KMS-11 (cell line): ENCODE measurements at regions not wholly inside any gene's neighbourhood (a gene's known extent, or its start where the extent isn't known, plus 50 kb on each side); places are given as distances from the start of the nearest gene placed in this dataset.

Source experiments
- H2AFZ ChIP-seq: fragments of 200-600 bp; sonication (generic); 2 replicates; pipeline ENCODE4 v1.6.1; 2016; ENCODE audit warnings: antibody characterized with exemption, mixed run types, low read depth
- H3K27ac ChIP-seq: fragments of 200-600 bp; sonication (generic); 2 replicates; pipeline ENCODE4 v1.6.1; 2016; ENCODE audit warnings: mild to moderate bottlenecking, mixed run types
- H3K27me3 ChIP-seq: fragments of 200-600 bp; sonication (generic); 2 replicates; pipeline ENCODE4 v1.6.1; 2017; ENCODE audit warnings: mild to moderate bottlenecking, low read depth, mixed run types, moderate library complexity; ENCODE audit not compliant: insufficient read depth
- H3K36me3 ChIP-seq: fragments of 200-600 bp; sonication (generic); 2 replicates; pipeline ENCODE4 v1.6.1; 2017; ENCODE audit warnings: mild to moderate bottlenecking, mixed run types; ENCODE audit not compliant: insufficient read depth
- H3K4me1 ChIP-seq: fragments of 200-600 bp; sonication (generic); 2 replicates; pipeline ENCODE4 v1.6.1; 2016; ENCODE audit warnings: mild to moderate bottlenecking, low read depth, mixed run types; ENCODE audit not compliant: poor library complexity, severe bottlenecking
- H3K4me2 ChIP-seq: fragments of 200-600 bp; sonication (generic); 2 replicates; pipeline ENCODE4 v1.7.0; 2016; ENCODE audit warnings: mild to moderate bottlenecking, mixed run types
- H3K4me3 ChIP-seq: fragments of 200-600 bp; sonication (generic); IDR thresholded peaks from 2 replicates; pipeline ENCODE4 v1.6.1; 2017; ENCODE audit warnings: low read depth, low read length, mixed read lengths; ENCODE audit not compliant: insufficient read depth
- H3K79me2 ChIP-seq: fragments of 200-600 bp; sonication (generic); 2 replicates; pipeline ENCODE4 v1.6.1; 2016; ENCODE audit warnings: low read depth, mixed run types; ENCODE audit not compliant: insufficient read depth
- H3K9ac ChIP-seq: fragments of 200-600 bp; sonication (generic); 2 replicates; pipeline ENCODE4 v1.6.1; 2016; ENCODE audit warnings: mild to moderate bottlenecking, mixed run types
- H4K20me1 ChIP-seq: fragments of 200-600 bp; sonication (generic); 2 replicates; pipeline ENCODE4 v1.6.1; 2016; ENCODE audit warnings: mild to moderate bottlenecking, mixed run types; ENCODE audit not compliant: insufficient read depth
- TF ChIP-seq, protein P1 (sequence below): fragments of 200-600 bp; sonication (generic); conservative IDR thresholded peaks from 2 replicates; pipeline ENCODE4 v1.6.1; 2017; ENCODE audit warnings: low read depth, mild to moderate bottlenecking, antibody characterized with exemption, low read length, moderate library complexity, mixed read lengths

GRCh38 chr2:224248944-224249371, 152.9 kb downstream of the FAM124B start:
- Histone ChIP-seq H3K27ac (no peak overlapping the region), H3K4me2 (no peak overlapping the region), H3K36me3 (no peaks in the 10 kb centered on the region), H3K79me2 (no peaks in the 10 kb centered on the region), H3K9ac (no peak overlapping the region), H3K27me3 (no peaks in the 10 kb centered on the region), H3K4me3 (no peak overlapping the region), H3K4me1 (no peaks in the 10 kb centered on the region), H2AFZ (no peak overlapping the region), H4K20me1 (no peaks in the 10 kb centered on the region)
- TF ChIP-seq, protein P1, sequence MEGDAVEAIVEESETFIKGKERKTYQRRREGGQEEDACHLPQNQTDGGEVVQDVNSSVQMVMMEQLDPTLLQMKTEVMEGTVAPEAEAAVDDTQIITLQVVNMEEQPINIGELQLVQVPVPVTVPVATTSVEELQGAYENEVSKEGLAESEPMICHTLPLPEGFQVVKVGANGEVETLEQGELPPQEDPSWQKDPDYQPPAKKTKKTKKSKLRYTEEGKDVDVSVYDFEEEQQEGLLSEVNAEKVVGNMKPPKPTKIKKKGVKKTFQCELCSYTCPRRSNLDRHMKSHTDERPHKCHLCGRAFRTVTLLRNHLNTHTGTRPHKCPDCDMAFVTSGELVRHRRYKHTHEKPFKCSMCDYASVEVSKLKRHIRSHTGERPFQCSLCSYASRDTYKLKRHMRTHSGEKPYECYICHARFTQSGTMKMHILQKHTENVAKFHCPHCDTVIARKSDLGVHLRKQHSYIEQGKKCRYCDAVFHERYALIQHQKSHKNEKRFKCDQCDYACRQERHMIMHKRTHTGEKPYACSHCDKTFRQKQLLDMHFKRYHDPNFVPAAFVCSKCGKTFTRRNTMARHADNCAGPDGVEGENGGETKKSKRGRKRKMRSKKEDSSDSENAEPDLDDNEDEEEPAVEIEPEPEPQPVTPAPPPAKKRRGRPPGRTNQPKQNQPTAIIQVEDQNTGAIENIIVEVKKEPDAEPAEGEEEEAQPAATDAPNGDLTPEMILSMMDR, result no peak

DNA sequence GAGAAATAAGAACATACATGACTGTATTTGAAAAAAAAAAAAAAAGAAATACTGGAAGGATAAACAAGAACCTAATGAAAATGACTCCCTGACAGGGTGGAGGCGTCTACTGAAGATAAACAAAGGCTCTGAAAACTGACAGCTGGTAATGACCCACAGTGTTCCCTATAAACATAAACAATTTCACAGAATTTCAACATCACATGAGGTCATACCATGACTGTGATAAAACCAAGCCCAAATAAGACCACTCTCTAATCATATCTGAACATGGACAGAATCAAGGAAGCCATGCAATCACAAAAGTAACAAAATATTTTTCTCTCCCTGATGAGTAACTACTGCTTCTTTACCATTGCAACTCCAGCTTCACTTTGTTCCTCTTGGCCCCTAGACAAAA, 159.3 kb downstream of the FAM124B start:
- Histone ChIP-seq H2AFZ (no peak overlapping the region), H3K4me3 (no peak overlapping the region), H3K9ac (no peak overlapping the region), H3K36me3 (no peaks in the 10 kb centered on the region), H3K4me1 (no peaks in the 10 kb centered on the region), H3K27me3 (no peaks in the 10 kb centered on the region), H3K4me2 (no peak overlapping the region), H3K79me2 (no peaks in the 10 kb centered on the region), H4K20me1 (no peaks in the 10 kb centered on the region), H3K27ac (no peak overlapping the region)
- TF ChIP-seq, protein P1, result no peak

DNA sequence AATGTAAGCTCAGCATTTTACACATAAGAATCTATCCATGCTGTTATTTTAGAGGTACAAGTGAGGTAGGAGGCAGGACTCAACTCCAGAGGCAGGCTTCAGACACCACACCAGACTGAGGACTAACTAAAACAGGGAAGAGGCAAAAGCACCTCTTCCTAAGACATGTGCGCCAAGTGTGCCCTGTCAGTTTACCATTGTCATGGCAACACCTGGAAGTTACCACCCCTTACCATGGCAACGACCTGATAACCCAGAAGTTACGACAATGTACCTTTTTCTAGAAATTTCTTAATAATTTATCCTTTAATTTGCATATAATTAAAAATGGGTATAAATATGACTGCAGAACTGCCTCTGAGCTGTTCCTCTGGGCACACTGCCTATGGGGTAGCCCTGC, 160.1 kb downstream of the FAM124B start:
- Histone ChIP-seq H3K36me3 (no peaks in the 10 kb centered on the region), H3K79me2 (no peaks in the 10 kb centered on the region), H3K9ac (no peak overlapping the region), H4K20me1 (no peaks in the 10 kb centered on the region), H3K27ac (no peak overlapping the region), H3K4me2 (no peak overlapping the region), H2AFZ (no peak overlapping the region), H3K4me3 (no peak overlapping the region), H3K4me1 (no peaks in the 10 kb centered on the region), H3K27me3 (no peaks in the 10 kb centered on the region)
- TF ChIP-seq, protein P1, result no peak

DNA sequence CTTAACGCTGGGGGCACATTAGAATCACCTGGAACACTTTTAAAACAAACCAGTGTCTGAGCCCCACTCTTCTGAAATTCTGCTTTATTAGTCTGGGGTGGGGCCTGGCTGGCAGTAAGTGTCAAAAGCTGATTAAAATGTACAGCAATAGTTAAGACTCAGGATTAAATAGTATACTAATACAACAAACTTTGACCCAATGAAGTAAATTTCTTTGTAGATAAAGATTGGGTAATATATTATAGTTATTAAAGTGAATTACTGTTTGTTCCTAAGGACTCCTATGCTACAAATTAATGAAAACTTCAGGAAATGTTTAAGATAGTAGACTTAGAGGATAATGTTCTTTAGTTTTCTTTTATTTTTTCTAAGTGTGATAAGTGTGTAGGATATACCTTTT, 160.9 kb downstream of the FAM124B start:
- Histone ChIP-seq H3K4me3 (no peak overlapping the region), H3K27ac (no peak overlapping the region), H3K4me1 (no peaks in the 10 kb centered on the region), H3K36me3 (no peaks in the 10 kb centered on the region), H3K9ac (no peak overlapping the region), H4K20me1 (no peaks in the 10 kb centered on the region), H3K4me2 (no peak overlapping the region), H2AFZ (no peak overlapping the region), H3K27me3 (no peaks in the 10 kb centered on the region), H3K79me2 (no peaks in the 10 kb centered on the region)
- TF ChIP-seq, protein P1, result no peak
